ENCODE measurements at regions not wholly inside any gene's neighbourhood (a gene's known extent, or its start where the extent isn't known, plus 50 kb on each side); places are given as distances from the start of the nearest gene placed in this dataset.
A peak's percentile ranks its signal among the peaks of the same experiment; 100 is the strongest.

GRCh38 chr4:144302704-144303536 is 162.4 kb upstream of the GYPA start:
- DNase-seq: no peak

DNA sequence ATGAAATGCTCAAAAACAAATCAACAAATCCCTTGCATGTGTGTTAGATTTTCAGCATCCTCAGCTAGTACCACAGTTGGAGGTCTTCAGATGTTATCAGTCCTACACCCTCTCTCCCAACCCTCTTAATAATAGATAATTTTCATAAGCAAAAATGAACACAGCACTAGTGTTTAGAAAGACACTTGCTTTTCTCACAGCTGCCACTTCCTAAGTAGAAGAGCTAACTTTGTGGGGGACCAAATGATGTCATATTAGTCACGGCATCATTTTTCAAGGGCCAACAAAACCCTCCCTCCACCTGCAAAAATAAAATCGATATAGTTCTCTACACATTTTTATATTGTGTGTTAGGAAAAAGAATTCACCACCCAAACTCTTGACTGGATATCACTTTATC is 163.5 kb upstream of the GYPA start:
- DNase-seq: no peak

GRCh38 chr4:144310535-144310934 is 170.0 kb upstream of the GYPA start:
- DNase-seq: no peak

GRCh38 chr4:144313370-144313769 is 172.9 kb upstream of the GYPA start:
- DNase-seq: no peak

DNA sequence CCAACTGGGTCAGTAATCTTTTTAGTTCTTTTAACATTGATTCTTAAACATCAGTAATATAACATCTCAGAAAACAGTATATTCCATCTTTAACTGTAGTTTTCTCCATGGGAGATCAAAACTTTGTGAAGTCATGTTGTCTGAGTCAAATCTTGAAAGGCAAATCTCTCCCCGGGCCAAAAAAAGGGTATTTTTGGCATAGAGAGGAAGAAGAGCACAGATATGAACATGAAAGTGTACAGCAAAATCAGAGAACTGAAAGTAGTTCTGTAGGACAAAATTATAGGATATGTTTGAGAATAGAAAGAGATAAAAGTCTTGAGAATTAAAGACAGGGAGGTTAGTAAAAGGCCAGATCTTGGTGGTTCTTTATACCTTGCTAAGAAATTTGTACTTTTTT is 176.4 kb upstream of the GYPA start:
- DNase-seq: no peak

- no peak for DNase-seq
Observed at GRCh38 chr4:144318797-144319196, 178.3 kb upstream of the GYPA start.

GRCh38 chr4:144336633-144337032 is 196.1 kb upstream of the GYPA start:
- DNase-seq: no peak

DNA sequence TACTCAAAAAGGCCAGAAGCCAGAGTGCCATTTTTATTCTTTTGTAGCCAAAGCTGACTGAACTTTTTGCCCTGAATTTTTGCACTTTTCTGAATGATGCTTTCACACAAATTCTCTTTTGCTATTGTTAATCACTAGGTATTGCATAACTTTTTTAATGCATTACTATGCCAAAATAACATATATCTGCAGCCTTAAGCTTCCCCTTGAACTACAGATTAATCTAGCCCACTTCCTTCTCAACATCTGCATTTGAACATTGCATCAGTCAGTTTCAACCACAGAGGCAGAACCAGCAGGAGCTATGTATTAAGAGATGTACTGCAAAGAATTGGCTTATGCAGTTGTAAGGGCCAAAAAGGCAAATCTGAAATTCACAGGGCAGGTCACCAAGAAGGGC is 197.6 kb upstream of the GYPA start:
- DNase-seq: peak; percentile 36

DNA sequence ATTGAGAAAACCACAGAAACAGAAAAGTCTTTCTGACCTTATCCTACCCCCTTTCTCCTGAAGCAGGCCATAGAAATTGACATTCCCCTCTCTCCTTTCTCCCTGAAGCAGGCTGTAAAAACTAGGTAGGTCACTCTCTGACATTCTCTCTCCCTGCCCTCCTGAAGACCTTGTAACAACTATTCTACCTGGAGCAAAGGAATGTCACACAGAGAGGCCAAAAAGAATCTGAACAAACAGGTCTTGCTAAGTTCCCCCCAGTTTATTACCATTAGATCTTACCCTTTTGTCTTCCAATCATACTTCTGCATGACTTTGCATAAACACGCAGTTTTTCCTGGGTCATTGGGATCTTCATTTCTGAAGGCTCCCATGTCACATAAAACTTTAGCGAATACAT is 198.3 kb upstream of the GYPA start:
- DNase-seq: no peak

GRCh38 chr4:144340931-144341330 is 200.4 kb upstream of the GYPA start:
- no peak for DNase-seq

GRCh38 chr4:144342949-144343760 is 202.6 kb upstream of the GYPA start:
- DNase-seq: peak; percentile 91

DNA sequence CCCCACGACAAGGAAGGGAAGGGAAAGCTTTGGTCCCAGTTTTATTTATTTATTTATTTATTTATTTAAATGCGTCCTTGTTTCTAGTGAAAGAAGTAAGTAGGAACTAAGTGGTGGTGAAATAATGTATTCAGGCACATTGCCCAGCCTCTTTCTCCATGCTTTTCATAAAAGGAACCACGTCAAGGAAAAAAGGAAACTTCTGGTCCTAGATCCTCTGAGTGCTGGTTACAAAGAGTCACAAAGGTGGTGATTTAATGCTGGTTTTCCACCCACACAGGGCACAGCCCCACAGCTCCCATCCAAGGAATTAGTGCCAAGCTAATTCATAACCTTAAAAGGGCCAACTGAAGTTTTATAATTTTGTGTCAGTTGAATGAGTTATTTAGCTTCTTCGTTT is 206.6 kb upstream of the GYPA start:
- no peak for DNase-seq

- DNase-seq: peak; percentile 63
Observed at GRCh38 chr4:144350706-144351105, 210.2 kb upstream of the GYPA start.

GRCh38 chr4:144351306-144351705 is 210.8 kb upstream of the GYPA start:
- no peak for DNase-seq

DNA sequence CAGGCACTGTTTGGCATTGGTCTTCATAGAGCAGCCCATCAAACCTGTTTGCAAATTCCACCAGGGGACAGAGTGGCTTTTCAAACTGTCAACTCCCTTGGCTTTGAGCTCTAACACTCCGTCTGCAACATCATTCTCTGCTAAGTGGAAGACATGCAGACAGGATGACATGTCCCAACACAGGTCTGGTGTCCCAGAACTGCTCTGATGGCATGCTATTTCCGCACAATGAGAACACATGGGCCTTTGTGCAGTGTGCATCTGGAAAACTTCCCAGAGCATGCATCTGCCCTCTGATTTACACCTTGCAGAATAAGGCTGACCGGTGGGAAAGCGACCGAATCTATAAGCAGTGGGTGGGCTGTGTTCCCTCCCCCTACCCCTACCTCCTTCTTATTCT is 212.8 kb upstream of the GYPA start:
- no peak for DNase-seq

DNA sequence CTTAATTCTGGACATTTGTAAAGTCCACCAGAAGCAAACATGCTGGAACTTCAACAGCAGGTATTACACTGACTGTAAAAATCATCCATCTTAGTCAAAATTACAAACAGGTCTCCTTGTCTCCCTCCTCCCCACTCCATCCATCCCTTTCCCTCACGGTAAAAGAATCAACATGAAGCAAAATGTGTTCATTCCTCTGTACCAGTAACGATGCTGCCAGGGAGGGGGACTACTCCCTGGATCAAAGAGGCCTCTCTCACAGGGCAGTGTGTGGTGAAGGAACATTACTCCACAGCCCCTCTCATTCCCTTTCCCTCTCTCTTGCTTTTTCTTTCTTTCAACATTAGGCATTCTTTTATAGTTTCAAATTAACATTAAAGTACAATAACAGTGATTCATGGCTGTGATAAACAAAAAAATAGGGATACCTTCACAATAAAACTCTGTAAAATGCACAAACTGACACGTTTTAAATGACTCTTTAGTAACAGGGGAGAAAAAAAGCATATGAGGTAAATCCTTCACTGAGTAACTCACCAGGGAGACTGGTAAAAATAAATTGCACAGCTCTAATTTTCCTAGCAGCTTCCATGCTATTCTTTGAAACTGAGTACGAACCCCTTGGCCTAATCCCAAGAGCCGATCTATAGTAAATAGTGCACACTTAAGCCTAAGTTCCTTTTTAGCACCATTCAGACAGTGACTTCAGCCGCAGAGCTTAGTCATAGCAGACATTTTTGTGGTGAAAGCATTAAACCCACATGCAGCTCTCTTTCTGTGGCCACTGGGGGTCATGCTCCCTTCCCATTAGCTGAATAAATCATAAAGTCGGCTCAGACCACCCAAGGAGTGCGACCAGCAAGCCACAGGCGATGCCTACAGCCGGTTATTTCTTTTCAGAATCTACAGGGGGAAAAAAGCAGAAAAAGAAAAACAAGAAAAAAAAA is 215.6 kb upstream of the GYPA start:
- DNase-seq: peak; percentile 100

- peak; percentile 51 for DNase-seq
Observed at GRCh38 chr4:144356941-144357381, 216.4 kb upstream of the GYPA start.

- no peak for DNase-seq
Observed at GRCh38 chr4:144357975-144358374, 217.5 kb upstream of the GYPA start.

DNA sequence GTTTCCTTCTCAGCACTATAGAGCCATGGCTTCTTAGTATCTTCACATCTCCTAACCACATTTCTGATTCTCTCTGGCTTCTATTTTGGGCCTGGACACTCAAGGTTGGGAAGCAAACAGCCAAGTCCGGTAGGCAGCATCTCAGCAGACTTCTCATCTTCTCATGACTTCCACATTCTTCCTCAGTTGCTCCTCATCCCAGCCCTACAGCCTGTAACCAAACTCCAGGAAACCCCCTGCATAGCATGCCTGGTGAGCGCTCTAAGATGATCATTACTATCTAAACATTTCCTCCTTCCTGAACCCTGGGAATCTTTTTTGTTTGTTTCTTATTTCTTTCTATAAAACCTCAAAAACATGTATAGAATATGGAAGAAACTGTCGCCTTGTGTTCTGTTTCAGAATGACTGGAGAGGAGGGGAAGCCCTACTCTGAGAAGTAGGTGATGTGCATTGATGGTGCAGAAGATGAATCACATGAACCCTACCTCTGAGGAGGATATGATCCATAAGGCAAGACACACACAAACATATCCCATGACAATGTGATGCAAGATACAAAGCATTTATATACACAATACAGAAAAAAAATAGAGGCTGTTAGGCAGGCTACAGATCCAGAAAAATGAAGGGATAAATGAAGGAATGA is 219.8 kb upstream of the GYPA start:
- DNase-seq: peak; percentile 34

- DNase-seq: no peak
Observed at GRCh38 chr4:144362366-144362765, 221.8 kb upstream of the GYPA start.

DNA sequence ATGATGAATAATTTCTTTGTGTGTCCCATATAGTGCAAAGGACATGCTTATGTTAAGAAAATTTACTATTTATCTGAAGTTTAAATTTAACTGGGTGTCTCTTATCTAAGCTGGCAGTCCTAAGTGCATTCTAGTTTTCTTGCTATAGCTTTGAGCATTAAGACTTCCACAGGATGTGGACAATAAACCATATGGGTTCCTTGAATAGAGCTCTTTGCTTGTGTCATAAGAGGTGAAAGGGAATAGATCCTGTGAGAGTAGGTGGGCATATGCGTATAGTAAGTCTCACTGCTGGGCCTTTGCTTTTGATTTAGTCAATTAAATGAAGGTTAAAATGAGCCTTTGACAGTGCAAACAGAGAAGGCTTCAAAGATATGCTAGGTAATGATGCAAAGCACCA is 223.4 kb upstream of the GYPA start:
- DNase-seq: no peak

DNA sequence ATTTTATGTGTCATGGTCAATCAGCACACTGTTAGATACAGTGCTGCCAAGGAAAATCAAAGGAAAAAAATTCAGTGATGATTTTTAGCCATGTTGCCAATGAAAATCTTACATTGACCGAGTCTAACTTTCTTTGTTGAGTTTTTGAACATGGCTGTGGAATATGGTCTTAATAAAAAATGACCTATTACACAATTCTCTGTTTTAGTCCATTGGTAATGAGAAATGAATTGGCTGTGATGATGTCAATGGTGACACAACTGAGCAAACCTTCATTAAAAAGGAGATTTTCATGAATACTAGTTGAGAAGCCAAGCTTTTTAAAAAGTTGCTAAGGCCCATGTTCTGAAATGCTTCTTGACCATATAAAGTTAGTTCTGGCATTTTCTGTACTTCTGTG is 225.9 kb upstream of the GYPA start:
- no peak for DNase-seq

- DNase-seq: peak; percentile 39
Observed at GRCh38 chr4:144371485-144371884, 231.0 kb upstream of the GYPA start.

Data from fibroblast of skin of right biceps (primary cell).